NCI-H1048 (cell line): ENCODE measurements at regions not wholly inside any gene's neighbourhood (a gene's known extent, or its start where the extent isn't known, plus 50 kb on each side); places are given as distances from the start of the nearest gene placed in this dataset.
"Not testable (repeated sequence)": the region's sequence is repeated elsewhere in the genome, so short reads cannot be mapped to it uniquely, and the experiment has no call there.

ENCODE experiments used
- DNase-seq: peaks from one replicate; lab custom pipeline; 2025; lab: John Stamatoyannopoulos, UW

- no peak for DNase-seq
Observed at GRCh38 chr4:27728892-27729291, 868.3 kb downstream of the STIM2 start.

GRCh38 chr4:27742816-27743215 is 882.2 kb downstream of the STIM2 start:
- DNase-seq: no peak

- no peak for DNase-seq
Observed at GRCh38 chr4:27759611-27760575, 899.3 kb downstream of the STIM2 start.

GRCh38 chr4:27763830-27764525 is 903.3 kb downstream of the STIM2 start:
- no peak for DNase-seq

- no peak for DNase-seq
Observed at GRCh38 chr4:27764526-27764837, 903.8 kb downstream of the STIM2 start.

GRCh38 chr4:27770895-27771294 is 910.3 kb downstream of the STIM2 start:
- no peak for DNase-seq

- DNase-seq: no peak
Observed at GRCh38 chr4:27775156-27775555, 914.5 kb downstream of the STIM2 start.

- no peak for DNase-seq
Observed at GRCh38 chr4:27779827-27780226, 919.2 kb downstream of the STIM2 start.

- no peak for DNase-seq
Observed at GRCh38 chr4:27787195-27787594, 926.6 kb downstream of the STIM2 start.

GRCh38 chr4:27789773-27790172 is 929.1 kb downstream of the STIM2 start:
- no peak for DNase-seq

GRCh38 chr4:27790911-27791310 is 930.3 kb downstream of the STIM2 start:
- DNase-seq: no peak

- DNase-seq: no peak
Observed at GRCh38 chr4:27791640-27792039, 931.0 kb downstream of the STIM2 start.

- DNase-seq: no peak
Observed at GRCh38 chr4:27807207-27807606, 946.6 kb downstream of the STIM2 start.

GRCh38 chr4:27811948-27812347 is 951.3 kb downstream of the STIM2 start:
- no peak for DNase-seq

- DNase-seq: not testable (repeated sequence)
Observed at GRCh38 chr4:27813226-27813625, 952.6 kb downstream of the STIM2 start.

GRCh38 chr4:27813699-27814425 is 953.2 kb downstream of the STIM2 start:
- DNase-seq: not testable (repeated sequence)

GRCh38 chr4:27819246-27819645 is 958.6 kb downstream of the STIM2 start:
- DNase-seq: no peak

- DNase-seq: no peak
Observed at GRCh38 chr4:27828843-27829242, 968.2 kb downstream of the STIM2 start.

GRCh38 chr4:27830251-27830650 is 969.6 kb downstream of the STIM2 start:
- DNase-seq: no peak

GRCh38 chr4:27835851-27836250 is 975.2 kb downstream of the STIM2 start:
- DNase-seq: no peak

- no peak for DNase-seq
Observed at GRCh38 chr4:27836523-27836922, 975.9 kb downstream of the STIM2 start.

- no peak for DNase-seq
Observed at GRCh38 chr4:27843776-27844175, 983.1 kb downstream of the STIM2 start.

GRCh38 chr4:27844376-27844775 is 983.7 kb downstream of the STIM2 start:
- DNase-seq: no peak
